Mesenchymal stem cell (in vitro differentiated cells and primary cell): ENCODE measurements at regions not wholly inside any gene's neighbourhood (a gene's known extent, or its start where the extent isn't known, plus 50 kb on each side); places are given as distances from the start of the nearest gene placed in this dataset.

Experiments
- DNase-seq: peaks from one replicate; pipeline ENCODE4 v3.0.0-alpha.2; 2013
- H2AFZ ChIP-seq: one replicate; pipeline ENCODE4 v1.6.1; 2013; ENCODE audit warnings: low read depth, mild to moderate bottlenecking, control low read depth, inconsistent platforms, low read length, moderate library complexity
- H2AK5ac ChIP-seq: 2 replicates; pipeline ENCODE4 v1.6.1; 2013; ENCODE audit warnings: low read length, moderate library complexity, mild to moderate bottlenecking, inconsistent platforms; ENCODE audit not compliant: severe bottlenecking
- H2BK120ac ChIP-seq: one replicate; pipeline ENCODE4 v1.6.1; 2013; ENCODE audit warnings: low read depth, mild to moderate bottlenecking, inconsistent platforms, low read length, moderate library complexity
- H2BK12ac ChIP-seq, 2 experiments: one replicate each; pipeline ENCODE4 v1.6.1; 2013; ENCODE audit warnings: inconsistent platforms in 2 of 2, low read length in 2 of 2, mild to moderate bottlenecking in 2 of 2, moderate library complexity in 2 of 2, control low read depth in 1 of 2
- H2BK15ac ChIP-seq: one replicate; pipeline ENCODE4 v1.6.1; 2013; ENCODE audit warnings: mild to moderate bottlenecking, low read depth, inconsistent platforms; ENCODE audit not compliant: poor library complexity, severe bottlenecking
- H2BK5ac ChIP-seq: 2 replicates; pipeline ENCODE4 v1.6.1; 2013; ENCODE audit warnings: low read depth, mild to moderate bottlenecking, low read length, control low read depth, inconsistent platforms; ENCODE audit not compliant: poor library complexity, severe bottlenecking
- H3K14ac ChIP-seq, 2 experiments: one replicate each; pipeline ENCODE4 v1.6.1; 2013; ENCODE audit warnings: inconsistent platforms in 2 of 2, low read length in 2 of 2, control low read depth in 1 of 2, mild to moderate bottlenecking in 1 of 2, moderate library complexity in 1 of 2
- H3K18ac ChIP-seq, 2 experiments: one replicate each; pipeline ENCODE4 v1.6.1; 2013; ENCODE audit warnings: inconsistent platforms in 2 of 2, low read length in 2 of 2, control low read depth in 1 of 2, low read depth in 1 of 2, mild to moderate bottlenecking in 1 of 2
- H3K23ac ChIP-seq, 2 experiments: one replicate each; pipeline ENCODE4 v1.6.1; 2013; ENCODE audit warnings: inconsistent platforms in 2 of 2, low read length in 2 of 2, mild to moderate bottlenecking in 2 of 2, moderate library complexity in 2 of 2, control low read depth in 1 of 2
- H3K27ac ChIP-seq: 2 replicates; pipeline ENCODE4 v1.5.1; 2013; ENCODE audit warnings: mild to moderate bottlenecking, moderate library complexity, low read length, control low read depth, inconsistent platforms; ENCODE audit not compliant: poor library complexity, severe bottlenecking
- H3K27me3 ChIP-seq, 2 experiments: 2 replicates each; pipeline versions ENCODE4 v1.6.1 to v1.7.0; 2013; ENCODE audit warnings: low read length in 2 of 2, mild to moderate bottlenecking in 2 of 2, moderate library complexity in 2 of 2, control low read depth in 1 of 2, inconsistent platforms in 1 of 2; ENCODE audit not compliant: control insufficient read depth in 1 of 2, insufficient read depth in 1 of 2
- H3K36me3 ChIP-seq, 2 experiments: 2 replicates each; pipeline versions ENCODE4 v1.6.1 to v1.7.0; 2013; ENCODE audit warnings: low read length in 2 of 2, control low read depth in 1 of 2, inconsistent platforms in 1 of 2, low read depth in 1 of 2, mild to moderate bottlenecking in 1 of 2; ENCODE audit not compliant: insufficient read depth in 2 of 2, control insufficient read depth in 1 of 2
- H3K4ac ChIP-seq, 2 experiments: one replicate each; pipeline ENCODE4 v1.6.1; 2013; ENCODE audit warnings: inconsistent platforms in 2 of 2, low read length in 2 of 2, mild to moderate bottlenecking in 2 of 2, moderate library complexity in 2 of 2, control low read depth in 1 of 2, low read depth in 1 of 2
- H3K4me1 ChIP-seq: 2 replicates; pipeline ENCODE4 v1.6.1; 2013; ENCODE audit warnings: low read depth, low read length, control low read depth; ENCODE audit not compliant: control insufficient read depth, insufficient read depth
- H3K4me2 ChIP-seq: 2 replicates; pipeline ENCODE4 v1.6.1; 2013; ENCODE audit warnings: low read length, mild to moderate bottlenecking, inconsistent platforms; ENCODE audit not compliant: poor library complexity, severe bottlenecking
- H3K4me3 ChIP-seq, 2 experiments: 2 replicates each; pipeline versions ENCODE4 v1.5.1 to v1.7.0; 2013; ENCODE audit warnings: low read length in 2 of 2, mild to moderate bottlenecking in 2 of 2, control low read depth in 1 of 2, low read depth in 1 of 2; ENCODE audit not compliant: insufficient read depth in 1 of 2
- H3K79me1 ChIP-seq: replicated peaks from 2 replicates; pipeline ENCODE4 v1.6.1; 2013; ENCODE audit warnings: mild to moderate bottlenecking, control low read depth, low read length, inconsistent platforms; ENCODE audit not compliant: poor library complexity, severe bottlenecking
- H3K9ac ChIP-seq: 2 replicates; pipeline ENCODE4 v1.7.0; 2013; ENCODE audit warnings: mild to moderate bottlenecking, low read length, moderate library complexity
- H3K9me3 ChIP-seq: 2 replicates; pipeline ENCODE4 v1.7.0; 2013; ENCODE audit warnings: mild to moderate bottlenecking, low read length; ENCODE audit not compliant: control insufficient read depth
- H4K8ac ChIP-seq: one replicate; pipeline ENCODE4 v1.6.1; 2013; ENCODE audit warnings: inconsistent platforms, mild to moderate bottlenecking, low read length, moderate library complexity
- H4K91ac ChIP-seq: one replicate; pipeline ENCODE4 v1.6.1; 2013; ENCODE audit warnings: mild to moderate bottlenecking, low read length, inconsistent platforms
- WGBS: methylation state at CpG from one replicate; pipeline ENCODE4 v1.1.7; 2013; ENCODE audit warnings: mixed read lengths; 5-methylcytosine and 5-hydroxymethylcytosine counted together

- 55% methylated on average over 4 of the region's 4 CpGs for WGBS
- DNase-seq, result no peak
- Histone ChIP-seq H3K23ac (no peak overlapping the region), H2BK120ac (no peak overlapping the region), H3K79me1 (no peaks in the 10 kb centered on the region), H3K36me3 (no peaks in the 10 kb centered on the region), H3K4ac (no peak overlapping the region), H2AFZ (no peak overlapping the region), H3K14ac (no peak overlapping the region), H2AK5ac (no peak overlapping the region), H3K9me3 (no peaks in the 10 kb centered on the region), H3K4me1 (no peaks in the 10 kb centered on the region), H3K18ac (no peak overlapping the region), H3K27ac (no peak overlapping the region), H3K4me2 (no peak overlapping the region), H4K91ac (no peak overlapping the region), H2BK5ac (no peak overlapping the region), H3K4me3 (no peak overlapping the region), H2BK15ac (no peak overlapping the region), H2BK12ac (no peak overlapping the region), H4K8ac (no peak overlapping the region), H3K27me3 (peaks cover 0 to 11% of the 10 kb centered on the region in 2 experiments), H3K9ac (no peak overlapping the region)
Measured at GRCh38 chr3:132870541-132870940, 148.3 kb upstream of the NPHP3 start.

- Histone ChIP-seq H2AK5ac (no peak overlapping the region), H3K27me3 (peaks cover 5 to 11% of the 10 kb centered on the region in 2 experiments), H3K4me1 (no peaks in the 10 kb centered on the region), H3K9me3 (no peaks in the 10 kb centered on the region), H2BK15ac (no peak overlapping the region), H3K23ac (no peak overlapping the region), H3K9ac (peak overlapping the region; percentile 6), H3K4me3 (no peak overlapping the region), H4K91ac (no peak overlapping the region), H3K79me1 (no peaks in the 10 kb centered on the region), H2BK5ac (no peak overlapping the region), H2BK120ac (no peak overlapping the region), H3K4ac (no peak overlapping the region), H3K14ac (no peak overlapping the region), H3K27ac (no peak overlapping the region), H3K36me3 (no peaks in the 10 kb centered on the region), H2BK12ac (no peak overlapping the region), H4K8ac (no peak overlapping the region), H3K18ac (no peak overlapping the region), H3K4me2 (no peak overlapping the region), H2AFZ (no peak overlapping the region)
- WGBS, result 44% methylated on average over 1 of the region's 1 CpG
- DNase-seq, result peak; percentile 3
Measured at GRCh38 chr3:132867956-132868355, 145.7 kb upstream of the NPHP3 start.

GRCh38 chr3:132867526-132867925 lies 145.3 kb upstream of the NPHP3 start:
- Histone ChIP-seq H3K4me1 (no peaks in the 10 kb centered on the region), H2AFZ (no peak overlapping the region), H4K8ac (no peak overlapping the region), H3K18ac (no peak overlapping the region), H3K14ac (no peak overlapping the region), H3K4me2 (no peak overlapping the region), H4K91ac (no peak overlapping the region), H3K4me3 (no peak overlapping the region), H3K79me1 (no peaks in the 10 kb centered on the region), H3K27ac (no peak overlapping the region), H2BK5ac (no peak overlapping the region), H3K27me3 (peaks cover 5 to 11% of the 10 kb centered on the region in 2 experiments), H2BK120ac (no peak overlapping the region), H3K9me3 (no peaks in the 10 kb centered on the region), H2BK15ac (no peak overlapping the region), H2BK12ac (no peak overlapping the region), H3K36me3 (no peaks in the 10 kb centered on the region), H3K9ac (peak overlapping the region; percentile 6), H2AK5ac (no peak overlapping the region), H3K4ac (no peak overlapping the region), H3K23ac (no peak overlapping the region)
- no peak for DNase-seq
- 53% methylated on average over 2 of the region's 3 CpGs for WGBS

- Histone ChIP-seq H3K9me3 (no peaks in the 10 kb centered on the region), H3K4ac (no peak overlapping the region), H2BK5ac (no peak overlapping the region), H2AK5ac (no peak overlapping the region), H4K8ac (no peak overlapping the region), H3K4me2 (no peak overlapping the region), H3K9ac (no peak overlapping the region), H2BK15ac (no peak overlapping the region), H4K91ac (no peak overlapping the region), H3K14ac (no peak overlapping the region), H2BK120ac (no peak overlapping the region), H3K27me3 (no peaks in the 10 kb centered on the region), H3K79me1 (no peaks in the 10 kb centered on the region), H3K36me3 (no peaks in the 10 kb centered on the region), H3K18ac (no peak overlapping the region), H2BK12ac (no peak overlapping the region), H3K4me3 (no peak overlapping the region), H3K23ac (no peak overlapping the region), H2AFZ (no peak overlapping the region), H3K4me1 (no peaks in the 10 kb centered on the region), H3K27ac (no peak overlapping the region)
- 100% methylated on average over 1 of the region's 1 CpG for WGBS
- DNase-seq, result no peak
Measured at GRCh38 chr3:132857317-132857716, 135.1 kb upstream of the NPHP3 start.
